ENCODE measurements at regions not wholly inside any gene's neighbourhood (a gene's known extent, or its start where the extent isn't known, plus 50 kb on each side); places are given as distances from the start of the nearest gene placed in this dataset.

- H3K4me3 ChIP-seq (ENCODE audit: extremely low read depth in 1 of 4, insufficient read depth in 2 of 4, low read depth in 3 of 4, low read length in 4 of 4), result no peak overlapping the region
- CTCF ChIA-PET (ENCODE audit: partially characterized antibody), result interaction anchor here (0.6 to 26.6 kb wide), 5 partner anchors 9 to 209 kb away, joined by 3 to 706 read pairs (median 7); partner anchors contain the start of gene ID3
- no peak for FAIRE-seq
These were observed 66.1 kb upstream of the RPL11 start for GRCh38 chr1:23625459-23625858.

More at GRCh38 chr1:23625459-23625858, 66.1 kb upstream of the RPL11 start:
- H3K4me1 ChIP-seq (replicated peaks in 1 of 4; ENCODE audit: control insufficient read depth in 3 of 4, insufficient read depth in 4 of 4, low read length in 3 of 4), result peaks cover 0 to 8% (median 2%) of the 10 kb centered on the region in 4 experiments; a peak in 5 of 7 replicates
- no peak overlapping the region for H2BK20ac ChIP-seq (ENCODE audit: low read length)
- no peak overlapping the region for H2BK12ac ChIP-seq (ENCODE audit: low read depth, low read length)
- H3K79me2 ChIP-seq (ENCODE audit: control insufficient read depth in 1 of 2, insufficient read depth in 2 of 2, low read length in 2 of 2), result no peaks in the 10 kb centered on the region
- H3K27ac ChIP-seq (ENCODE audit: low read depth, low read length), result no peak overlapping the region
- H3K9me3 ChIP-seq (ENCODE audit: insufficient read depth in 2 of 2, low read depth in 1 of 2, low read length in 1 of 2), result no peaks in the 10 kb centered on the region; a peak in 1 of 4 replicates
- H4K5ac ChIP-seq (ENCODE audit: insufficient read length, low read depth, low read length), result no peak overlapping the region
- no peak for TF ChIP-seq NANOG (IDR thresholded peaks at IDR 0.05; ENCODE audit: insufficient read depth, low read depth, low read length, poor library complexity, severe bottlenecking)
- H3K18ac ChIP-seq (ENCODE audit: extremely low read depth, low read length), result no peak overlapping the region
- H4K20me1 ChIP-seq (replicated peaks in 1 of 2; ENCODE audit: control insufficient read depth in 1 of 2, insufficient read depth in 2 of 2, low read length in 2 of 2), result no peaks in the 10 kb centered on the region
- H3K14ac ChIP-seq (ENCODE audit: insufficient read length), result no peak overlapping the region
- no peak overlapping the region for H3K4me2 ChIP-seq (ENCODE audit: insufficient read depth in 1 of 2, low read depth in 2 of 2, low read length in 2 of 2)
- no peak overlapping the region for H2AFZ ChIP-seq (ENCODE audit: low read length)
- H3K56ac ChIP-seq (replicated peaks; ENCODE audit: insufficient read length, low read depth, low read length), result no peak overlapping the region
- peaks cover 6% of the 10 kb centered on the region; the same call in 1 of the 2 replicates for H3K23me2 ChIP-seq (ENCODE audit: low read depth, low read length)
- DNase-seq (ENCODE audit: low read depth in 1 of 2, low spot score in 2 of 2), result no peak
- no peak overlapping the region for H4K91ac ChIP-seq (replicated peaks; ENCODE audit: insufficient read length, low read length)
- H3K23ac ChIP-seq (ENCODE audit: insufficient read length), result no peak overlapping the region
- POLR2A ChIA-PET (ENCODE audit: partially characterized antibody), result no interaction called here
- H2AK5ac ChIP-seq (ENCODE audit: low read depth, low read length), result no peak overlapping the region
- H2BK5ac ChIP-seq (ENCODE audit: low read depth, low read length), result no peak overlapping the region
- H3K4ac ChIP-seq (replicated peaks; ENCODE audit: insufficient read length, low read depth, low read length), result no peak overlapping the region
- WGBS, 2 experiments (ENCODE audit: extremely low coverage in 1 of 2, insufficient coverage in 1 of 2, insufficient read length in 1 of 2, insufficient replicate concordance in 2 of 2, low coverage in 1 of 2, low lambda C conversion rate in 2 of 2, missing lambda C conversion rate in 1 of 2), result 92% methylated on average over 4 of the region's 4 CpGs; no CpG with 5 or more reads in 1 of the 2 experiments
- no peak overlapping the region for H3K9ac ChIP-seq (replicated peaks in 1 of 4; ENCODE audit: extremely low read depth in 1 of 4, low read depth in 3 of 4, low read length in 3 of 4)
- H2BK120ac ChIP-seq (replicated peaks; ENCODE audit: low read depth, low read length), result no peak overlapping the region
- peaks cover 0 to 7% (median 4%) of the 10 kb centered on the region in 4 experiments; a peak in 4 of 7 replicates for H3K27me3 ChIP-seq (replicated peaks in 1 of 4; ENCODE audit: control insufficient read depth in 3 of 4, extremely low read depth in 1 of 4, insufficient read depth in 3 of 4, low read length in 3 of 4)
- no peak overlapping the region for H2BK15ac ChIP-seq (ENCODE audit: low read length)
- no peaks in the 10 kb centered on the region for H3K79me1 ChIP-seq (ENCODE audit: low read depth, low read length)
- no peak overlapping the region for H4K8ac ChIP-seq (ENCODE audit: extremely low read depth, insufficient read depth, low read length)
- no peaks in the 10 kb centered on the region for H3K36me3 ChIP-seq (ENCODE audit: control insufficient read depth in 2 of 4, insufficient read depth in 4 of 4, low read length in 3 of 4)

All from H1 (cell line).